ENCODE measurements at regions not wholly inside any gene's neighbourhood (a gene's known extent, or its start where the extent isn't known, plus 50 kb on each side); places are given as distances from the start of the nearest gene placed in this dataset.
A peak's percentile ranks its signal among the peaks of the same experiment; 100 is the strongest.

- H3K9me3 ChIP-seq (replicated peaks in 1 of 3), result no peaks in the 10 kb centered on the region
- intact Hi-C loops (cut with DNase I), result no loop called here
- TF ChIP-seq POLR2A (IDR thresholded peaks at IDR 0.05) (no peak), CTCF (IDR thresholded peaks at IDR 0.05) (no peak)
These were observed 70.6 kb upstream of the KLF7 start for GRCh38 chr2:207236156-207236935.

GRCh38 chr2:207238831-207239701, 73.3 kb upstream of the KLF7 start:
- H3K27ac ChIP-seq, result peak overlapping the region in 3 of 5 donors; percentile 17 to 84 (median 43)
- intact Hi-C loops (cut with DNase I), result no loop called here
- 55 to 73% (median 64%) methylated on average over 6 to 7 of the region's 7 CpGs for WGBS, 4 donors

More at GRCh38 chr2:207236156-207236935, 70.6 kb upstream of the KLF7 start:
- Histone ChIP-seq H3K4me3 (no peak overlapping the region), H3K27ac (peak overlapping the region in 1 of 5 donors; percentile 63), H3K36me3 (replicated peaks in 1 of 2) (no peaks in the 10 kb centered on the region), H3K4me1 (replicated peaks in 1 of 2) (peaks cover 14 to 16% of the 10 kb centered on the region in 2 donors), H3K27me3 (no peaks in the 10 kb centered on the region)
- WGBS, 4 donors, result 84 to 90% (median 88%) methylated on average over 2 of the region's 2 CpGs
- peak in 2 of 7 donors; percentile 40 to 52 for DNase-seq

GRCh38 chr2:207239754-207240494, 74.2 kb upstream of the KLF7 start:
- H3K27ac ChIP-seq, result peak overlapping the region in 3 of 5 donors; percentile 26 to 84 (median 43)
- 43 to 57% (median 47%) methylated on average over 9 of the region's 9 CpGs for WGBS, 4 donors
- no peaks in the 10 kb centered on the region for H3K36me3 ChIP-seq (replicated peaks in 1 of 2)
- H3K9me3 ChIP-seq (replicated peaks in 1 of 3), result no peaks in the 10 kb centered on the region
- peak in 3 of 7 donors; percentile 27 to 42 (median 30) for DNase-seq
- H3K4me3 ChIP-seq, result no peak overlapping the region
- peaks cover 14 to 16% of the 10 kb centered on the region in 2 donors for H3K4me1 ChIP-seq (replicated peaks in 1 of 2)
- H3K27me3 ChIP-seq, result no peaks in the 10 kb centered on the region
- intact Hi-C loops (cut with DNase I), result no loop called here
- TF ChIP-seq POLR2A (IDR thresholded peaks at IDR 0.05) (peak in 1 of 2 donors; percentile 12), CTCF (IDR thresholded peaks at IDR 0.05) (no peak)

More at GRCh38 chr2:207238831-207239701, 73.3 kb upstream of the KLF7 start:
- peaks cover 14 to 16% of the 10 kb centered on the region in 2 donors for H3K4me1 ChIP-seq (replicated peaks in 1 of 2)
- no peak overlapping the region for H3K4me3 ChIP-seq
- no peaks in the 10 kb centered on the region for H3K27me3 ChIP-seq
- DNase-seq, result peak in 6 of 7 donors; percentile 37 to 79 (median 61)
- no peak for TF ChIP-seq POLR2A (IDR thresholded peaks at IDR 0.05)
- H3K36me3 ChIP-seq (replicated peaks in 1 of 2), result no peaks in the 10 kb centered on the region
- H3K9me3 ChIP-seq (replicated peaks in 1 of 3), result no peaks in the 10 kb centered on the region

GRCh38 chr2:207240649-207241048, 74.9 kb upstream of the KLF7 start:
- Histone ChIP-seq H3K4me3 (no peak overlapping the region), H3K4me1 (replicated peaks in 1 of 2) (peaks cover 14 to 16% of the 10 kb centered on the region in 2 donors), H3K36me3 (replicated peaks in 1 of 2) (no peaks in the 10 kb centered on the region), H3K27me3 (no peaks in the 10 kb centered on the region), H3K27ac (peak overlapping the region in 1 of 5 donors; percentile 84), H3K9me3 (replicated peaks in 1 of 3) (no peaks in the 10 kb centered on the region)
- no peak for DNase-seq
- WGBS, 4 donors, result 67 to 87% (median 76%) methylated on average over 1 of the region's 1 CpG
- intact Hi-C loops (cut with DNase I), result no loop called here
- TF ChIP-seq CTCF (IDR thresholded peaks at IDR 0.05) (no peak), POLR2A (IDR thresholded peaks at IDR 0.05) (no peak)

All from adrenal gland (tissue), 9 donors.